H9 (cell line): ENCODE measurements at regions not wholly inside any gene's neighbourhood (a gene's known extent, or its start where the extent isn't known, plus 50 kb on each side); places are given as distances from the start of the nearest gene placed in this dataset.
A peak's percentile ranks its signal among the peaks of the same experiment; 100 is the strongest.

Experiments used
- DNase-seq: peaks from one replicate; pipeline ENCODE4 v3.0.0-alpha.2; 2017
- H2AFZ ChIP-seq: one replicate; pipeline ENCODE4 v1.6.1; 2013; ENCODE audit warnings: mild to moderate bottlenecking, low read length, control low read depth, moderate library complexity
- H2AK5ac ChIP-seq: 2 replicates; pipeline ENCODE4 v1.6.1; 2013; ENCODE audit warnings: low read length, control low read depth, mixed read lengths; ENCODE audit not compliant: insufficient read length
- H2BK120ac ChIP-seq: one replicate; pipeline ENCODE4 v1.6.1; 2013; ENCODE audit warnings: low read depth, mild to moderate bottlenecking, low read length, control low read depth, inconsistent platforms; ENCODE audit not compliant: poor library complexity, severe bottlenecking
- H2BK12ac ChIP-seq: 2 replicates; pipeline ENCODE4 v1.6.1; 2013; ENCODE audit warnings: low read length, control low read depth, mixed read lengths, low read depth; ENCODE audit not compliant: insufficient read length
- H2BK15ac ChIP-seq: 2 replicates; pipeline ENCODE4 v1.6.1; 2013; ENCODE audit warnings: low read depth, low read length, control low read depth
- H2BK20ac ChIP-seq: one replicate; pipeline ENCODE4 v1.6.1; 2013; ENCODE audit warnings: low read depth, mild to moderate bottlenecking, low read length, control low read depth, inconsistent platforms; ENCODE audit not compliant: poor library complexity, severe bottlenecking
- H2BK5ac ChIP-seq: 2 replicates; pipeline ENCODE4 v1.6.1; 2013; ENCODE audit warnings: low read length, control low read depth, mixed read lengths; ENCODE audit not compliant: insufficient read length
- H3K14ac ChIP-seq: 2 replicates; pipeline ENCODE4 v1.6.1; 2013; ENCODE audit warnings: low read length, control low read depth; ENCODE audit not compliant: insufficient read depth
- H3K18ac ChIP-seq: 2 replicates; pipeline ENCODE4 v1.6.1; 2013; ENCODE audit warnings: low read depth, mild to moderate bottlenecking, mixed read lengths, low read length, control low read depth; ENCODE audit not compliant: insufficient read length
- H3K23ac ChIP-seq: 2 replicates; pipeline ENCODE4 v1.6.1; 2013; ENCODE audit warnings: low read length, control low read depth, mixed read lengths, low read depth; ENCODE audit not compliant: insufficient read length
- H3K23me2 ChIP-seq: 2 replicates; pipeline ENCODE4 v1.6.1; 2013; ENCODE audit warnings: low read depth, mild to moderate bottlenecking, mixed read lengths, low read length, control low read depth; ENCODE audit not compliant: insufficient read length, poor library complexity, severe bottlenecking
- H3K27ac ChIP-seq: 2 replicates; pipeline ENCODE4 v1.5.1; 2013; ENCODE audit warnings: low read length, control low read depth, mixed read lengths, low read depth; ENCODE audit not compliant: insufficient read length
- H3K27me3 ChIP-seq: 2 replicates; pipeline ENCODE4 v1.6.1; 2013; ENCODE audit warnings: low read length, control low read depth, inconsistent platforms; ENCODE audit not compliant: insufficient read depth
- H3K4ac ChIP-seq: 2 replicates; pipeline ENCODE4 v1.6.1; 2013; ENCODE audit warnings: low read depth, mild to moderate bottlenecking, control low read depth, inconsistent platforms, low read length, moderate library complexity
- H3K4me1 ChIP-seq: 2 replicates; pipeline ENCODE4 v1.6.1; 2013; ENCODE audit warnings: low read length, control low read depth, inconsistent platforms; ENCODE audit not compliant: insufficient read depth
- H3K4me2 ChIP-seq: 2 replicates; pipeline ENCODE4 v1.6.1; 2013; ENCODE audit warnings: low read length, control low read depth, mixed read lengths; ENCODE audit not compliant: insufficient read length, insufficient read depth
- H3K56ac ChIP-seq: 2 replicates; pipeline ENCODE4 v1.6.1; 2013; ENCODE audit warnings: low read depth, mild to moderate bottlenecking, mixed read lengths, low read length, control low read depth; ENCODE audit not compliant: insufficient read length
- H3K79me1 ChIP-seq: 2 replicates; pipeline ENCODE4 v1.6.1; 2013; ENCODE audit warnings: low read depth, mild to moderate bottlenecking, moderate library complexity, low read length, control low read depth, inconsistent platforms; ENCODE audit not compliant: insufficient read depth, poor library complexity, severe bottlenecking
- H3K79me2 ChIP-seq: 2 replicates; pipeline ENCODE4 v1.6.1; 2013; ENCODE audit warnings: low read length, control low read depth, inconsistent platforms; ENCODE audit not compliant: insufficient read depth
- H3K9ac ChIP-seq: 2 replicates; pipeline ENCODE4 v1.6.1; 2013; ENCODE audit warnings: low read length, control low read depth, mixed read lengths; ENCODE audit not compliant: insufficient read length; ENCODE audit errors: extremely low read depth
- H3K9me3 ChIP-seq: one replicate; pipeline ENCODE4 v1.6.1; 2013; ENCODE audit warnings: low read depth, low read length, inconsistent platforms; ENCODE audit not compliant: control insufficient read depth
- H3T11ph ChIP-seq: one replicate; pipeline ENCODE4 v1.6.1; 2013; ENCODE audit warnings: mild to moderate bottlenecking, low read length, control low read depth, inconsistent platforms
- H4K20me1 ChIP-seq: one replicate; pipeline ENCODE4 v1.6.1; 2013; ENCODE audit not compliant: control insufficient read depth, insufficient read length, insufficient read depth
- H4K5ac ChIP-seq: 2 replicates; pipeline ENCODE4 v1.6.1; 2013; ENCODE audit warnings: low read depth, mild to moderate bottlenecking, mixed read lengths, low read length, control low read depth; ENCODE audit not compliant: insufficient read length
- H4K8ac ChIP-seq: replicated peaks from 2 replicates; pipeline ENCODE4 v1.6.1; 2013; ENCODE audit warnings: low read length, control low read depth, mixed read lengths, low read depth; ENCODE audit not compliant: insufficient read length
- H4K91ac ChIP-seq: 2 replicates; pipeline ENCODE4 v1.6.1; 2013; ENCODE audit warnings: low read depth, mild to moderate bottlenecking, moderate library complexity, mixed read lengths, low read length, control low read depth; ENCODE audit not compliant: insufficient read length
- H3K27ac Mint-ChIP-seq, 3 experiments: 2 replicates in 2 of 3; 3 replicates in 1 of 3; pipeline ENCODE4 v1.8.0; 2020 to 2021; ENCODE audit warnings: mixed read lengths in 3 of 3, mild to moderate bottlenecking in 1 of 3, moderate library complexity in 1 of 3
- H3K27me3 Mint-ChIP-seq: 2 replicates; pipeline ENCODE4 v1.8.0; 2021; ENCODE audit warnings: low read depth, mild to moderate bottlenecking, moderate library complexity, mixed read lengths
- H3K36me3 Mint-ChIP-seq, 3 experiments: 2 replicates in 2 of 3; 3 replicates in 1 of 3; pipeline ENCODE4 v1.8.0; 2020 to 2021; ENCODE audit warnings: low read depth in 3 of 3, mixed read lengths in 3 of 3; ENCODE audit not compliant: insufficient read depth in 1 of 3
- H3K4me1 Mint-ChIP-seq, 2 experiments: 2 replicates each; pipeline ENCODE4 v1.8.0; 2020; ENCODE audit warnings: mixed read lengths in 2 of 2
- H3K4me3 Mint-ChIP-seq, 2 experiments: 2 replicates in 1 of 2; 3 replicates in 1 of 2; pipeline ENCODE4 v1.8.0; 2020 to 2021; ENCODE audit warnings: mild to moderate bottlenecking in 2 of 2, mixed read lengths in 2 of 2, moderate library complexity in 1 of 2
- H3K9me3 Mint-ChIP-seq, 2 experiments: 2 replicates in 1 of 2; 3 replicates in 1 of 2; pipeline ENCODE4 v1.8.0; 2020; ENCODE audit warnings: mild to moderate bottlenecking in 2 of 2, mixed read lengths in 2 of 2, moderate library complexity in 1 of 2
- CTCF ChIP-seq: fragments of 200-600 bp; sonication (generic); conservative IDR thresholded peaks from 3 replicates; pipeline ENCODE4 v1.8.0; 2021; ENCODE audit warnings: antibody characterized with exemption, mild to moderate bottlenecking
- WGBS: extraction: QIAGEN DNeasy Blood & Tissue Kit; methylation state at CpG from one replicate; pipeline ENCODE4 v1.1.7; 2013; ENCODE audit warnings: missing lambda C conversion rate, low lambda C conversion rate, mixed read lengths; ENCODE audit not compliant: insufficient read length; ENCODE audit errors: extremely low coverage; 5-methylcytosine and 5-hydroxymethylcytosine counted together

- H2AFZ ChIP-seq: no peak overlapping the region
- DNase-seq: no peak
- H2BK20ac ChIP-seq: no peak overlapping the region
- no peaks in the 10 kb centered on the region for H3K9me3 ChIP-seq
- H2BK120ac ChIP-seq: no peak overlapping the region
- H3K4me1 ChIP-seq: no peaks in the 10 kb centered on the region
- Mint-ChIP-seq H3K36me3 (peaks cover 0 to 2% (median 0%) of the 10 kb centered on the region in 3 experiments; a peak in 1 of 7 replicates), H3K27me3 (peaks cover 1% of the 10 kb centered on the region; the same call in 1 of the 2 replicates), H3K4me1 (peaks cover 3 to 13% of the 10 kb centered on the region in 2 experiments; a peak in 3 of 4 replicates), H3K9me3 (peaks cover 0 to 4% of the 10 kb centered on the region in 2 experiments; a peak in 1 of 5 replicates), H3K4me3 (no peak overlapping the region), H3K27ac (peak overlapping the region in 1 of 3 experiments; percentile 9; a peak in 1 of 7 replicates)
- no peak overlapping the region for H3K18ac ChIP-seq
- no peak overlapping the region for H3K4ac ChIP-seq
- no peak overlapping the region for H3K27ac ChIP-seq
- H3K56ac ChIP-seq: no peak overlapping the region
- no peak overlapping the region for H3K23ac ChIP-seq
- H4K20me1 ChIP-seq: no peaks in the 10 kb centered on the region
- no peak overlapping the region for H3K9ac ChIP-seq
- H3K23me2 ChIP-seq: no peaks in the 10 kb centered on the region
- H2AK5ac ChIP-seq: no peak overlapping the region
- no peak overlapping the region for H3K4me2 ChIP-seq
- no peaks in the 10 kb centered on the region for H3K79me1 ChIP-seq
- no peak overlapping the region for H4K5ac ChIP-seq
- no peak overlapping the region for H2BK12ac ChIP-seq
- H3T11ph ChIP-seq: no peak overlapping the region
- H3K14ac ChIP-seq: no peak overlapping the region
- no peak overlapping the region for H4K8ac ChIP-seq
- H2BK5ac ChIP-seq: no peak overlapping the region
- TF ChIP-seq CTCF: no peak
- WGBS: no CpG with 5 or more reads among the region's 7 CpGs
- no peak overlapping the region for H2BK15ac ChIP-seq
- no peaks in the 10 kb centered on the region for H3K27me3 ChIP-seq
- no peak overlapping the region for H4K91ac ChIP-seq
- H3K79me2 ChIP-seq: no peaks in the 10 kb centered on the region
These were observed 75.1 kb upstream of the RAI14 start for GRCh38 chr5:34580983-34581382.
